Neutrophil (primary cell): ENCODE measurements at regions not wholly inside any gene's neighbourhood (a gene's known extent, or its start where the extent isn't known, plus 50 kb on each side); places are given as distances from the start of the nearest gene placed in this dataset.

ENCODE experiments used
- H3K27ac ChIP-seq: fragments of 200-600 bp; sonication (generic); 2 replicates; pipeline ENCODE4 v1.5.1; 2016; ENCODE audit warnings: mild to moderate bottlenecking, moderate library complexity
- H3K27me3 ChIP-seq: fragments of 200-600 bp; sonication (generic); 2 replicates; pipeline ENCODE4 v1.6.0; 2016; ENCODE audit warnings: mild to moderate bottlenecking
- H3K36me3 ChIP-seq: fragments of 200-600 bp; sonication (generic); 2 replicates; pipeline ENCODE4 v1.5.1; 2017
- H3K4me1 ChIP-seq, 2 experiments: fragments of 200-600 bp in 1 of 2; sonication (generic) in 1 of 2; 1 replicate in 1 of 2; 2 replicates in 1 of 2; pipeline versions ENCODE4 v1.5.1 to v1.6.1; 2013 to 2016; ENCODE audit warnings: low read depth in 1 of 2, low read length in 1 of 2, mild to moderate bottlenecking in 1 of 2, moderate library complexity in 1 of 2; ENCODE audit not compliant: control insufficient read depth in 1 of 2, insufficient read depth in 1 of 2
- H3K4me3 ChIP-seq, 2 experiments: fragments of 200-600 bp in 1 of 2; sonication (generic) in 1 of 2; 1 replicate in 1 of 2; 2 replicates in 1 of 2; pipeline ENCODE4 v1.5.1; 2013 to 2016; ENCODE audit warnings: low read depth in 1 of 2, low read length in 1 of 2, mild to moderate bottlenecking in 1 of 2, moderate library complexity in 1 of 2
- H3K9me3 ChIP-seq: fragments of 200-600 bp; sonication (generic); 2 replicates; pipeline ENCODE4 v1.5.1; 2016
- CTCF ChIP-seq: fragments of 200-600 bp; sonication (generic); IDR thresholded peaks from 2 replicates; pipeline ENCODE4 v1.5.1; 2016; ENCODE audit warnings: antibody characterized with exemption

GRCh38 chr12:28993720-28994119, 155.4 kb upstream of the FAR2 start:
- peaks cover 4% of the 10 kb centered on the region for H3K27me3 ChIP-seq
- H3K36me3 ChIP-seq: no peaks in the 10 kb centered on the region
- H3K9me3 ChIP-seq: no peaks in the 10 kb centered on the region
- H3K27ac ChIP-seq: no peak overlapping the region
- no peak for TF ChIP-seq CTCF
- H3K4me3 ChIP-seq: no peak overlapping the region
- no peaks in the 10 kb centered on the region for H3K4me1 ChIP-seq

GRCh38 chr12:28994179-28994715, 154.8 kb upstream of the FAR2 start:
- Histone ChIP-seq H3K4me3 (no peak overlapping the region), H3K9me3 (no peaks in the 10 kb centered on the region), H3K27me3 (peaks cover 4% of the 10 kb centered on the region), H3K36me3 (no peaks in the 10 kb centered on the region), H3K4me1 (no peaks in the 10 kb centered on the region), H3K27ac (no peak overlapping the region)
- TF ChIP-seq CTCF: no peak

- no peak for TF ChIP-seq CTCF
Measured at GRCh38 chr12:28996688-28997087, 152.4 kb upstream of the FAR2 start.

DNA sequence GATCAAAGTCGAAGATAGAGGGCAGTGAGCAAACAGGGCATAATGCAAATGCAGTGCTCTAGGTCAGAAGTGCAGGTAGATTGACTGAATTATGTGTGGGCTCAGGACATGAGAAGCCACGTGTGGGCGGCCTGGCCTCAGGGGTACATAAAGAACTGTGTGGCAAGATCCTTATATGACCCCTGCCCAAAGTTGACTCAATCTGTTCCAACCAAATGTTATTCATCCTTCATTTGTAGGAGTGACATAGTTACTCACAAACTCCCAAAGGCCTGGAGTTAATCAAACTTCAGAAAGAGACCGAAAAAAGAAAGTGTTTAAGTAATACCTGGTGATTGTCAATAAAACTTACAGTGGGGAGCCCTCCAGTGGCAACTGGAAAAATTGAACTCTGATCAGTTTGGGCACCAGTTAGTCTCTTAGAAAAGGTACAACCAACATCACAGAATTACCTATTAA, 150.4 kb upstream of the FAR2 start:
- no peaks in the 10 kb centered on the region for H3K27me3 ChIP-seq
- no peak for TF ChIP-seq CTCF
- H3K9me3 ChIP-seq: no peaks in the 10 kb centered on the region
- no peaks in the 10 kb centered on the region for H3K36me3 ChIP-seq
- no peak overlapping the region for H3K27ac ChIP-seq
- H3K4me3 ChIP-seq: no peak overlapping the region
- no peaks in the 10 kb centered on the region for H3K4me1 ChIP-seq

More at GRCh38 chr12:28996688-28997087, 152.4 kb upstream of the FAR2 start:
- H3K27ac ChIP-seq: no peak overlapping the region
- H3K27me3 ChIP-seq: no peaks in the 10 kb centered on the region
- H3K4me1 ChIP-seq: no peaks in the 10 kb centered on the region
- H3K9me3 ChIP-seq: no peaks in the 10 kb centered on the region
- H3K4me3 ChIP-seq: no peak overlapping the region
- H3K36me3 ChIP-seq: no peaks in the 10 kb centered on the region

- Histone ChIP-seq H3K9me3 (no peaks in the 10 kb centered on the region), H3K36me3 (no peaks in the 10 kb centered on the region), H3K4me1 (no peaks in the 10 kb centered on the region), H3K27ac (no peak overlapping the region), H3K4me3 (no peak overlapping the region), H3K27me3 (no peaks in the 10 kb centered on the region)
- TF ChIP-seq CTCF: no peak
Measured at GRCh38 chr12:29004066-29004935, 144.8 kb upstream of the FAR2 start.
